Myocyte (in vitro differentiated cells): ENCODE measurements at regions not wholly inside any gene's neighbourhood (a gene's known extent, or its start where the extent isn't known, plus 50 kb on each side); places are given as distances from the start of the nearest gene placed in this dataset.
"Not testable (repeated sequence)": the region's sequence is repeated elsewhere in the genome, so short reads cannot be mapped to it uniquely, and the experiment has no call there.

Experiments
- DNase-seq: peaks from one replicate; pipeline ENCODE4 v3.0.0-alpha.2; 2012; ENCODE audit warnings: low read depth

DNA sequence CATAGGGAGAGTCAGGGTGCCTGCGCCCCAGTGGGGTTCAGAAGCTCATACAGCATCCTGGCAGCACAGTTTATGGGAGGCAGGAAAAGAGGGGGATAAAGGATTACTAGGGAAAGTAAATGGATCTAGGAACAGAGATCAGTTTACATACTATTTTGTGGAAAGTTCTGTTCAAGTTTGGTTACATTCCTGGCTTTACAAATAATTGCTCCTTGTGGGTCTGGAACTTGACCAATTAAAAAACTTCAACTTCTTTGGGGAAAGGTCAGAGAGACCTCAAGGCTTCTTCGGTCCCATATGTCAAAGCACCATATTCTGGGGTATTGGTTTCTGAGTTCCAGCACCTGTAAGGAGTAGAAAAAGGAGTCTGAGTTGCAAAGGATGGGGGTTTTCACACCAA lies 64.1 kb downstream of the ZDHHC19 start:
- no peak for DNase-seq

DNA sequence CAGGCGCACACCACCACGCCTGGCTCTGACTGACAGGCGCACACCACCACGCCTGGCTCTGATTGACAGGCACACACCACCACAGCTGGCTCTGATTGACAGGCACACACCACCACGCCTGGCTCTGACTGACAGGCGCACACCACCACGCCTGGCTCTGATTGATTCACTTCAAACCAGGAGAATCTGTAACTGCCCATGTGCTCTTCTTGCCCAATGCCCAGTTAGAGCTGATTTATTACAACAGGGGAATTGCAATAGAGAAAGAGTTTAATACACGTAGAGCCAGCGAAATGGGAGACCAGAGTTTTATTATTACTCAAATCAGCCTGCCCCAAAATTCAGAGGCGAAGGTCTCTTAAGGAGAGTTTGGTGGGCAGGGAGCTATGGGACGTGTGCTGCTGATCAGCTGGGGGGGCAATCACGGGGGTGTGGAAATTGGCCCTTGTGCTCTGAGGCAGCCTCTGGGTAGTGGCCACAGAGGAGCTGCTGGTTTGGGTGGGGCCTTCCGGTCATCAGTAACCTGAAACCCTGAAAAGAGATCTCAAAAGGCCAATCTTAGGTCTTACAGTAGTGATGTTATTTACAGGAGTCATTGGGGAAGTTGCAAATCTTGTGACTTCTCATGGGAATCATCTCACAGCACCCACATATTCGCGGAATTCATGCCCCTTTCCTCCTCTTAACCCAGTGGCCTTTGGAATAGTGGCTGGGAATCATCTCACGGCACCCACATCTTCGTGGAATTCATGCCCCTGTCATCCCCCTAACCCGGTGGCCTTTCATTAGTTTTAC lies 63.8 kb upstream of the TFRC start:
- peak; percentile 49 for DNase-seq

DNA sequence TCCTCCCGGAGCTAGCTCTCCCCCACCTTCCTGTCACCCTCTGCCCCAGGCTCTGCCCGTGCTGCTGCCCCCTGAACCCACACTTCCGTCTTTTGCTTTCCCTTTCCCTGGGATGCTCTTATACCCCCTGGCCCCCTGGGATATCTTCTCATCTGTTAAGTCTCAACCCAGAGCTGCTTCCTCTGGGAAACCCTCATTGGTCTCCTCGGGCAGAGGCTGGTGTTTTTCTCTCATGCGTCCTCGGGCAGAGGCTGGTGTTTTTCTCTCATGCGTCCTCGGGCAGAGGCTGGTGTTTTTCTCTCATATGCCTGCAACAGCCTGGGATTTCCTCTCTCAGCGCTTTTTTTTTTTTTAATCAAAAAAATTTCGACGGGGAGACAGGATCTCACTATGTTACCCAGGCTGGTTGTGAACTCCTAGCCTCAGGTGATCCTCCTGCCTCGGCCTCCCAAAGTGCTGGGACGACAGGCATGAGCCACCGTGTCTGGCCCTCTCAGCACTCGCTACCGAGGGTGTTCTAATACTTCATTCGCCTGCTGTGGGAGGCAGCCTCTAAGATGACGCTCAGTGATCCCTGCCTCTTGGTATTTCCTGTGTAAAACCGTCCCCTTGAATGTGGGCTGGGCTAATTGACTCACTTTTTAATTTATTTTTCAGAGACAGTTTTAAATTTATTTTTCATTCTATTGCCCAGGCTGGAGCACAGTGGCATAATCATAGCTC lies 62.7 kb upstream of the TFRC start:
- no peak for DNase-seq

DNA sequence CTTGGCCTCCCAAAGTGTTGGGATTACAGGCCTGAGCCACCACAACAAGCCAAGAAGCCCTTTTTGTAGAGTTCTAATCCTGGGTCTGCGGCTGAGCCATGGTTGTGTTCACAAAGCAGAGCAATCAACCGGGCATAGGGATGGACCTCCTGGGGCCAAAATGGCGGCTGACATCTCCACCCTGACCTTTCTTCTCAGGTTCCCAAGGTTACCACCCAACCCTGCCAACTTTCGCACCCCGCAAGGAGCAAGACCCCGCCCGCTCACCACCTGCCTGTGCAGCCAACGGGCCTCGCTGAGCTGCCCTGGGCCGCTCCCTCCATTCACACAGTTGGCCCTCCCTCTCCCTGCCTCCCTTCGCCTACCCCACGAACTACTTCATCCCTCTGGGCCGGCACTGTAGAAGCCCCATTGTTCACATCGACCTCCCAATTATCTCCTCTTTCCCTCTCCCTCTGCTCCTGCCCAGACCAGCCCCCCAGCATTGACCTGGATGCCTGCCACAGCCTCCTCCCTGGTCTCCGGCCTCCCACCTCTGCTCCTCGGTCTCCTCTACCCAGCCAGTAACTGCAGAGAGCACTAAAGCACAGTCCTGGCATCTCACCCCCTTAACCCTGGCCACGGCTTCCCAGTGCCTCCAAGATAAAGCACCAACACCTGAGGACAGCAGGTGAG lies 62.0 kb upstream of the TFRC start:
- no peak for DNase-seq

DNA sequence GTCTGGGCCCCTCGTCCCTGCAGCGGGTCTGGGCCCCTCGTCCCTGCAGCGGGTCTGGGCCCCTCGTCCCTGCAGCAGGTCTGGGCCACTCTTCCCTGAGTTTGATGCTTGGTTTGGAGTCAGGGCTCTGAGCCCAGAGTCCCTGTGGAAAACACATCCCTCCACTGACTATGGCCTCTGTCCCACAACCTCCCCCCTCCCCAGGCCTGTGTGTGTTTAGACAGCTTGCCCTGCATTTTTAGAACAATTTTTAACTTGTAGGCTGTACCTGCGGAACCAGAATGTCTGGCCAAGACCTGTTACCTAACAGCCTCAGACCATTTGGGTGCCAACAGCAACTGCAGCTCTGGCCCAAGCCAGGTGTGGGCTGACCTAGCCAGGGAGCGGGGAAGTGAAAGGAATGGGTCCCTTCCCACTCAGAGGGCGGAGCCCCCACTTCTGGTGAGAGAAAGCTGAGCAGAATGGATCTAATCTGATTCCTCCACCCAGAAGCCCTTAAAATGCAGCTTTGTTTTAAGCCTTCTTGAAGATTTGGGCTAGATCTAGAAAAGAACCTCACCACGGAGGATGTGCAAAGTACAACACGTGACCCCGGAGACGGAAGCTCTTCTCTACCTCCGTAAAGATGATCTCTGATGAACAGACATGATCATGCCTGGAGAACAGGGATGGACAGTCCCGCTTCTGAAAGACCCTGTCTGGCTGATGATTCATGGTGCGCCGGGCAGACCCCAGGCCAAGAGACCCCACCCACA lies 60.5 kb upstream of the TFRC start:
- DNase-seq: no peak

DNA sequence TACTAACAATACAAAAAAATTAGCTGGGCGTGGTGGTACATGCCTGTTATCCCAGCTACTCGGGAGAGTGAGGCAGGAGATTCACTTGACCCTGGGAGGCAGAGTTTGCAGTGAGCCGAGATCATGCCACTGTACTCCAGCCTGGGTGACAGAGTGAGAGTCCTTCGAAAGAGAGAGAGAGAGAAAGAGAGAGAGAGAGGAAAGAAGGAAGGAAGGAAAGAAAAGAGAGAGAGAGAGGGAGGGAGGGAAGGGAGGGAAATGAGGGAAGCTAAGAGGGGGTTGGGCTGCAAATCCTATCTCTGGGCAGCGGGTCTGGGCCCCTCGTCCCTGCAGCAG lies 59.9 kb upstream of the TFRC start:
- no peak for DNase-seq

DNA sequence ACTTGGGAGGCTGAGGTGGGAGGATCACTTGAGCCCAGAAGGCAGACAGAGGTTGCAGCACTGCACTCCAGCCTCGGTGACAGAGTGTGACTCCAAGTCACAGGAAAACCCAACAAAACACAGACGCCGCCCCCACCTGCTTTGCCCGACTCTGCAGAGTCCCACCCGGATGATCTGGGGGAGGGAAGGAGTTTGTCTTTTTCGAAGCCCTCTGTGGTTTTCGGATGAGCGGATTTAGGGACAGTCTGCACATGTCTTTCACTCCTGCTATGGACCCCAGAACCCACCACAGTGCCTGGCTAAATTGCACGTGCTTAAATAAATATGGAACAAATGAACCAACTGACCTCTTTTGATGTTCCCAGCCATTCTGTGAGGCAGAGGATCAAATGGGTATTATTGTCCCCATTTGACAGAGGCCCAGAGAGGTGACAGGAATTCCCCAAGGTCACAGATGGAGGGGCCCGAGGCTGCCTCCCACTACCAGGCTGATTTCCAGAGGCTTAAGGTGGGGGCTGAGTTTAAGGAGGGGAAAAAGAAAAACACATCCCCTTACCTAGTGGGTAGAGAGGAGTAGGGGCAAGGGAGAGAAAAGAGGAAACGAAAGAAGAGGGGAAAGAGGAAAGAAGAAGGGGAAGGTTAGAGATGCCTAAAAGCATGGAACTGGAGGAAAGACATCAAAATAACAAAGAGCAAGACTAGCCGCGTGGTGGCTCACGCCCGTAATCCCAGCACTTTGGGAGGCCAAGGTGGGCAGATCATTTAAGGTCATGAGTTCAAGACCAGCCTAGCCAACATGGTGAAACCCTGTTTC lies 59.4 kb upstream of the TFRC start:
- no peak for DNase-seq

DNA sequence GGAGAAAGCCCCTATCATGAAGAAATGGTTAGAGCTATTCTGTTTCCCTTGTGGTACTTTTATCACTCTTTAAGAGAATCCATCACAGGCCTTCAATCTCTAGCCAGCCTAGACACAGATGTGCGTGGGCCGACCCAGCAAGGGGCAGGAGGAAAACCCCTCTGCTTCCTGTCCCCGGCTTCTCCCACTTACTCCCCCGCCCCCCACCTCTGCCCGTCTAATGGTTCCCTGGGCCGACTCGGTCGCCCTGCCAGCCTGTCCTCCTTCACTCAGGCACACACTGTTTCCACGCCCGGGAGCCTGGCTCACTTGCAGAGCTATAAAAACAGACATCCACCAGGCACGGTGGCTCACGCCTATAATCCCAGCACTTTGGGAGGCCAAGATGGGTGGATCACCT lies 58.3 kb upstream of the TFRC start:
- DNase-seq: no peak

DNA sequence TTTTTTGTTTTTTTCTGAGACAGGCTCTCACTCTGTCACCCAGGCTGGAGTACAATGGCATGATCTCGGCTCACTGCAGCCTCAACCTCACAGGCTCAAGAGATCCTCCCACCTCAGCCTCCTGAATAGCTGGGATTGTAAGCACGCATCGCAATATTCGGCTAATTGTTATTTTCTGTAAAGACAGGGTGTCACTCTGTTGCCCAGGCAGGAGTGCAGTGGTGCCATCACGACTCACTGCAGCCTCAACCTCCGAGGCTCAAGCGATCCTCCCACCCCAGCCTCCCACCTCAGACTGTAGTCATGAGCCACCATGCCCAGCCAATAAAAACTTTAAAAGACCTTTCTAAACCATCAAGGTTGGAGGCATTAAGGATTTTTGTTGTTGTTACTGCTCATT lies 57.4 kb upstream of the TFRC start:
- DNase-seq: no peak

DNA sequence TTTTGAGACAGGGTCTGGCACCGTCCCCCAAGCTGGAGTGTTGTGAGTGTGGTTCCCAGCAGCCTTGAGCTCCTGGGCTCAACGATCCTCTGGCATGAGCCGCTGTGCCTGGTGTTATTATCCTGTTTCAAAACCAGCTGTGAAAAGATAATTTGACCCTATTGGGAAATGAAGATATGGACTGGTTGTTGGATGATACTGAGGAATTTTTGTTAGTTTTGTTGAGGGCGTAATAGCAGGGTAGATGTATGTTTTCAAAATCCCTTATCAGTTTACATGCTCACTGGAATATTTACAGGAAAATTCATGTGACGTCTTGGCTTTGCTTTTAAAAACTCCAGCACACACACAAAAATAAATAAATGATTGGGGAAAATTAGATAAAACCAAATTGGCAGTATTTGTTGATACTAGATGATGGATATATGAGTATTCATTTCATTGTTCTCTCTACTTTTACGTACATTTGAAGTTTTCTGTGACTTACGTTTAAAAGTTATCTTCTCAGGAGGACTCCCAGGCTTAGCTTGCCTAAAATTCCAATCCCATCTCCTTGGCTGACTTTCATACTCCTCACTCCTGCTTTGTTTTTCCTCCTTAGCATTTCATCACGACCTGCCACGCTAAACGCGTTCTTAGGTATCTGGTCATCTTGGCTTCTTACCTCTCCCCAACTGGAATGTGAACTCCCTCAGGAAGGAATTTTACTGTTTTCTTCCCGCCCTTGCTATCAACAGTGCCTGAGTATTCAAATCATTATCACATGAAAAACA lies 56.8 kb upstream of the TFRC start:
- DNase-seq: no peak

DNA sequence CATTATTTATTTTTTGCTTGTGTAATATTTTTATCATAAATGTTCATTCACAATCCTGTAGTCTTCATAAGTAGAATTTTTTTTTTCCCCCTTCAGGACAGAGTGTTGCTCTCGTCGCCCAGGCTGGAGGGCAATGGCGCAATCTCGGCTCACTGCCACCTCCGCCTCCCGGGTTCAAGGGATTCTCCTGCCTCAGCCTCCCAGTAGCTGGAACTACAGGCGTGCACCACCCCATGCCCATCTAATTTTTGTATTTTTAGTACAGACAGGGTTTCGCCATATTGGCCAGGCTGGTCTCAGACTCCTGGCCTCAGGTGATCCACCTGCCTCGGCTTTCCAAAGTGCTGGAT lies 54.7 kb upstream of the TFRC start:
- not testable (repeated sequence) for DNase-seq

DNA sequence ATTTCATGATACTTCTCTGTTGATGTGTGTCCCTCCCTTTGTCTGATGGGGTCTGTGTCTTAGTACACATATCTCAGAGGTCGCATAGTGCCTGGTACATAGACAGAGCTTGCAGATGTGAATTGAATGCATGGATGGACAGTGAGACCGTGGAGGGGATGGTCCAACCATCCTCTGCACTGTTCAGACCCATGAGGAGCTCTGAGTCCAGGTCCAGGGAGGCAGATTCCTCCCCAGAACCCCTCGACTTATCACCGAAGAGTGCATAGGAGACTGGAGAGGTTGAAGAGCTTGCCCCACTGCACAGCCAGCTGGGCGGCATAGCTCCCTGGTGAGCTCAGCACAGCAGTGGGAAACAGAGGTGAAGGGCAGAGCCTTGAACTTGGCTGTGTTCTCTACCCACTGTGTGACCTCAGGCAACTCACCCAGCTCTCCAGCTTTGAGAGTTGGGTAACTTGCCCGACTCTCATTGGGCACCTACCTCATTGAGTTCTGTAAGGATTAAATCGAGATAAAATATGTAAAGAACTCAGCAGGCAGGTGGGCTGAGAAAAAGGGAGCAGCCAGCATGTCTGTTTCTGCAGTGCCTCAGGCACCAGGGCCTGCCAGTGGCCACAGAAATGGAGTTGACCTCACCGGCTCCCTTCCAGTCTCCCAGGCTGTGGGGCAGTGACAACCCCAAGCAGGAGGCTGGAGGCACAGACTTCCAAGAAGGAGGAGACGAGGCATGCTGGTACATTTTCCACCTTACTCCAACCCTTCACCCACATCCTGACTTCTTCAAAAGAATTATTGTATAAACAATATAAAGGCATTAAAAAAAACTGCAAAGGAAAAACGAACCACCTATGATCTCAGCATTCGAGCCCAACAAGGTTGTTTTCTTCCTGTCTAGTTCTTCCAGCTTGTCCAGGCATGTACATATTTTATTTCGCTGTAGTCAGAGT lies 54.1 kb upstream of the TFRC start:
- peak; percentile 61 for DNase-seq

DNA sequence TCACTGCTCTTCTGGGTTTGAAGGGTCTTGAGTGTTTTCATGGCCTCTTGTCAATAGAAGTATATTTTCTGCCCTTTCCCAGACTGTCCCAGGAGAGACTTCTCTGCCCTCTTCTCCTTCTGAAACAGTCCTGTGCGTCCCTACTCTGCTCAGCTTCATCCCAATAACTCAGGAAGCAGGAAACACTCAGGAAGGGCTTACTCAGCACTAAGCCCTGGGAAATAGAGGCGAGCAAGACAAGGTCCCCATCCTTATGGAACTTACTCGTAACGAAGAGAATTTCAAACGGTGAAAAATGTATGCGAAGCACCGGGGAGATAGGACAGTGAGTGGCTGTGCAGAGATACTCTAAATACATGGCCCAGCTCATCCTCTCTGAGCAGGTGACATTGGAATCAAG lies 52.8 kb upstream of the TFRC start:
- DNase-seq: no peak

DNA sequence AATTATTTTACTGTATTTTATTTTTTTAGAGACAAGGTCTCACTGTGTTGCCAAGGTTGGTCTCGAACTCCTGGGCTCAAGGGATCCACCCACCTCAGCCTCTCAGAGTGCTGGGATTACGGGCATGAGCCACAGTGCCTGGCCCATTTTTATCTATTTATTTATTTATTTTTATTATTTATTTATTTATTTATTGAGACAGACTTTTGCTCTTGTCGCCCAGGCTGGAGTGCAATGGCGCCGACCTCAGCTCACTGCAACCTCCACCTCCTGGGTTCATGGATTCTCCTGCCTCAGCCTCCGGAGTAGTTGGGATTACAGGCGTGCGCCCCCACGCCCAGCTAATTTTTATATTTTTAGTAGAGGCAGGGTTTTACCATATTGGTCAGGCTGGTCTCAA lies 52.0 kb upstream of the TFRC start:
- not testable (repeated sequence) for DNase-seq

DNA sequence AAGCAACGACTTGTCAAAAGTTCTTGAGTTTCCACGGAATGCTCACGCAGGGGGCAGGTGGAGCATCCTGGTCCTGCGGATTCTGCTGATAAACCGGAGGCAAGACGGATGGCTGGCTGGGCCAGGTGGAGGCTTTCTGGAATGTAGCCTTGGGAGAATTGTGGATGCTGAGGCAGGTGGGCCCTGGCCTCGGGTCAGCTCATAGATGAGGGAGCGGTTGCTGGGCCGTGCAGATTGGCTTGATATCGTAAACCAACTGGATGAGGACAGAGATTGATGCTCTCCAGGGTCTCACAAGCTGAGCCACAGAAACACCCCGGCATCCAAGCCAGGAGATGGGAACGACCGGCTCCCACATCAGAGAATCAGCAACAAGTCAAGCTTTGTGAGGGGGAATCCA lies 50.0 kb upstream of the TFRC start:
- no peak for DNase-seq
